GM18907 (cell line): ENCODE measurements at regions not wholly inside any gene's neighbourhood (a gene's known extent, or its start where the extent isn't known, plus 50 kb on each side); places are given as distances from the start of the nearest gene placed in this dataset.
"Not testable (repeated sequence)": the region's sequence is repeated elsewhere in the genome, so short reads cannot be mapped to it uniquely, and the experiment has no call there.

Experiments used
- ATAC-seq: cut with Tn5 transposase; IDR thresholded peaks from one replicate; pipeline ENCODE4 v1.9.1; 2021; ENCODE audit warnings: mild to moderate bottlenecking, moderate library complexity; ENCODE audit not compliant: unreplicated experiment

DNA sequence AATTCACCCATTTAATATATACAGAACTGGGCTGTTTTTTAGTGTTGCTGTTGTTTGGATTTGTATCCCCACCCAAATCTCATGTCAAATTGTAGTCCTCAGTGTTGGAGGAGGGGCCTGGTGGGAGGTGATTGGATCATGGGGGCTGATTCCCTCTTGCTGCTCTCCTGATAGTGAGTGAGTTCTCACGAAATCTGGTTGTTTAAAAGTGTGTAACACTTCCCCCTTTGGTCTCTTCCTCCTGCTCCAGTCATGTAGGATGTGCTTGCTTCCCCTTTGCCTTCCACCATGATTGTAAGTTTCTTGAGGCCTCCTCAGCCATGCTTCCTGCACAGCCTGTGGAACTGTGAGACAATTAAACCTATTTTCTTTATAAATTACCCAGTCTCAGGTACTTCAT is 141.6 kb upstream of the AADAT start:
- ATAC-seq = no peak

DNA sequence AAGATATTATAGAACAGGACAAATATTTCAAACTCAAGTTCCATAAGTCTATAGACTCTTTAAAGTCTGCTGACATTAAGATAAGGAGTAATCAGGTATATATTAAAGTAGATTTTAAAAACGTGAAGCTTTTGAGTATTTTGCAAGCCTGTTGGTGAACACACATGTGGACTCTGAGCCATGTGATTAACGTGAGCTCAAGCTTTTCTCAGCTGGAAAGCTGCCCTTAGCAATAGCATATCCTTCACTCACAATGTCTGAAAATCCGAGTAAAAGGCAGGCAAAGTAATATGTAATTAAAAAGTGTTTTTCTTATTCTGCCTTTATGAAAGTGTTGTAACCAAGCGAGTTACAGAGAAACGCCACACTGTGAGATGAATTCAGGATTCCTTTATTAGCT is 140.5 kb upstream of the AADAT start:
- ATAC-seq = no peak

DNA sequence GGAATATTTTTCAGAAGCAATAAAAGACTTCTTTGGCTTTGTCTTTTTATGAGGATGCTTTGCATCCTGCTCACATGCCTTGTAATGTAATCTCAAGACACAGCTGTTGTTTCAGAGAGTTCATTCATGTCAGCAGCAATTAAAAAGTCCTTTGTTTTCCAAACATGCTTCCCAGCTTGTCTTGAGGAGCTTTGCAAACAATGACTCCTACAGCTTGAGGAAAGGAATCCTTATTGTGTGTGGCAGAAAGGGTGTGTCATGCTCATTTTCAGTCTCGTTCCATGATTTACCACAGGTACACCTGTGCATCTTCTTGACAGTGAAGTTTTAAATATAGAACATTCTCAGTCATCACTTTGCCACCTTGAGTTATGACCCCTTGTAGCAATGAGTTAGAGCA is 139.2 kb upstream of the AADAT start:
- ATAC-seq = no peak

DNA sequence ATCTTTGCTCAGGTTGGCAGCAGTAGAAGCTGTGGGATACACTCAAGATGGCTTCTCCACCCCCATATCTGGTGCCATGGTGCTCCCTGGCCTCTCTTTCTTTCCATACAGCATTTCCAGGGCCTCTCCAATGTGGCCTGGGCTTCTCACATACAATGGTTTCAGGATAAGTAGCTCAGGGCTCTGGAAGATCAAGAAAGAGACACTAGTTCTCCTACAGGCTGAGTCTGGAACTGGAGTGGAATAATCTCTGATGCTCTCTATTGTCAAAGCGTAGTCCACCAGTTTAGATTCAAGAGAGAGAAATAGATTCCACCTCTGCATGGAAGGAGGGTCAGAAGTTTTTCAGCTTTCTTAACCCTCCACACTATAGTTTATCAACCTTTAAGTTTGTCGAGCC is 138.2 kb upstream of the AADAT start:
- ATAC-seq = no peak

DNA sequence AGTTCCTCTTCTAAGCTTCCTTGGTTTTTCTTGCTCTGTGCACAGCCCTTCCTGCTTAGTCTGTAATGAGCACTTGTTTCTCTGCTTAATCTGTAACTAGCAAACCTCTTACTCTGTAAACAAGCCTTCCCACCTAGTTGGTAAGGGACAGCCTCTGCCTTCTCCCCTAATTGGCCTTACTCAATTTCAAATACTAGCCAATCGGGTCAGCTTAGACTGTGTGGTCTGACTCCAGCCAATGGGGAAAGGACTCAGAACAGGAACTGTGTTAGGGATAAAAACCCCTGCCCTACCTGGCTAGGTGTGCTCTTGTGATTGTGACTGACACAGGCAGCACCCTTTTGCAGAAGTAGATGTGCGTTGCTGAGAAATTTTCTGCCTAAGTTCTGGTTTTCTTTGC is 136.5 kb upstream of the AADAT start:
- ATAC-seq = no peak

DNA sequence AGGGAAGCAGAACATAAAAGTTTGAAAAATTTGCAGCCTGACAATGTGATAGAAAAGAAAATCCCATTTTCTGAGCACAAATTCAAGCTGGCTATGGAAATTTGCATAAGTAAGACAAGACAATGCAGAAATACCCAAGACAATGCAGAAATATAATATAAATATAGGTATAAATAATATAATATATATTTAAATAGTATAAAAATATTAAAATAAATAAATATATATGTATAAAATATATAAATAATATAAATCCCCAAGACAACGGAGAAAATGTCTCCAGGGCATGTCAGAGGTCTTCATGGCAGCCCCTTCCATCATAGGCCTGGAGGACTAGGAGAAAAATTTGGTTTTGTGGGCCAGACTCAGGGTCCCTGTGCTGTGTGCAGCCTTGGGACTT is 125.0 kb upstream of the AADAT start:
- no peak for ATAC-seq

DNA sequence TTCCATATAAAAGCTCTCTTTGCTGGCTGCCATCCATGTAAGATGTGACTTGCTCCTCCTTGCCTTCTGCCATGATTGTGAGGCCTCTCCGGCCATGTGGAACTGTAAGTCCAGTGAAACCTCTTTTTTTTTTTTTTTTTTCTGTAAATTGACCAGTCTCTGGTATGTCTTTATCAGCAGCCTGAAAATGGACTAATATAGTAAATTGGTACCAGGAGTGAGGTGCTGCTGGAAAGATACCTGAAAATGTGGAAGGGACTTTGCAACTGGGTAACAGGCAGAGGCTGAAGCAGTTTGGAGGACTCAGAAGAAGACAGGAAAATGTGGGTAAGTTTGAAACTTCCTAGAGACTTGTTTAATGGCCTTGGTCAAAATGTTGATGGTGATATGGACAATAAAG is 124.3 kb upstream of the AADAT start:
- ATAC-seq = no peak

DNA sequence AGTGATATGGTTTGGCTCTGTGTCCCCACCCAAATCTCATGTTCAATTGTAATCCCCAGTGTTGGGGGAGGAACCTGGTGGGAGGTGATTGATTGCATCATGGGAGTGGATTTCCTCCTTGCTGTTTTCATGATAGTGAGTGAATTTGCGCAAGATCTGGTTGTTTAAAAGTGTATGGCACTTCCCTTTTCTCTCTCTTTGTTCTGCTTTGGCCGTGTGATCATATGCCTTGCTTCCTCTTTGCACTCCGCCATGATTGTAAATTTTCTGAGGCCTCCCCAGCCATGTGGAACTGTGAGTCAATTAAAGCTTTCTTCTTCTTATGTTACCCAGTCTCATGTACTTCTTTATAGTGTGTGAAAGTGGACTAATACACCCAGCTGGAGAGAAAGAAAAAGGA is 113.0 kb upstream of the AADAT start:
- no peak for ATAC-seq

DNA sequence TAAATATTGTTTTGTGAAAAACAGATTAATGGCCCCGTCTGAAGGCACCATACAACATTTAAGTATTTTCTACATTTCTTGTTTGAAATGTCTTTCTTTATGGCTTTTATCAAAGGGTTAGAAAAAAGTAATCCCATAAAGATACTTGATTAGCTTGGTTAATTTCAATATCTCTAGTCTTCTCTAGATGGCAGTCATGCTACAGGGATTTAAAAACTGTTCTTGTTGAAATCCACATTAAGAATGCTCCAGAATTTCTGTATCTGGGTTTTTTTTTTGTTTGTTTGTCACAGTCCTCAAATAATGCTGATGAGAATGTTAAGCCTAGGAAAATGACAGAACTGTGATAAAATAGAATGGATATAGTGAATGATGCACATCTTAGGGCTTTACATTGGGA is 109.0 kb upstream of the AADAT start:
- no peak for ATAC-seq

DNA sequence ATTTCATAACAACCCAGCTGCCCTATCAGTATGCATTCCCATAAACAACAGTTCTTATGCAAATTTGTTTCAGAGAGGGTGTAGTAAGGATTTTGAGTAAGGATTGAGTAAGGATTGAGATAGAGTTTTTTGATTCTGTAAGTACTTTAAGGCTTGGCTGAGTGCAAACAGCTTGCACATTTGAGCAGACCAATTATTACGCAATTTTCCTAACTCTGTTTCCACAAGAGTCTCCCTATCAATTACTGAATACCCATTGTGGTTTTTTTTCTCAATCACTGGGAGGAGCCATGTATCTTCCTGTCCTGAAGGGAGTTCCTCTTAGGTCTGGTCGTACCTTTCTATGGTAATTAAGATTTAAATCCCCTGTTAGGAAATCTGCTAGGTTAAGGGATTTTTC is 105.0 kb upstream of the AADAT start:
- ATAC-seq = not testable (repeated sequence)

DNA sequence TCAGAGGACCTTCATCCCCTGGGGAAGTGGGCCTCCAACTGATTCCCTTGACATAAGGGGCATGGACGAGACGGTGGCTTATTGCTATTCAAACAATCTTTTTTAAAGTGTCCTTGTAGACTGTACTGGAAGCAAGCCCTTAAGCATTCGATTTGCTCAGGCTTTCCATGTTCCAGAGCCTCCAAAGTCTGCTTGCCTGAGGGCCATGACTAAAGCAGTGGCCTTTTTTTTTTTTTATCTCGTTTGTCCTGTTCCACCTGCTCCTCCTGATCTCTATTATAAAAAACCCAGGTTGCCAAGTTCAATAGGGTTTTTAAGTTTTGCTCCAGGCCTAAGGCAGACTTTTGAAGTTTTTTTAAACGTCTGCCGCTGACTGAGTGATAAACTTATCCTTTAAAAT is 103.7 kb upstream of the AADAT start:
- no peak for ATAC-seq

DNA sequence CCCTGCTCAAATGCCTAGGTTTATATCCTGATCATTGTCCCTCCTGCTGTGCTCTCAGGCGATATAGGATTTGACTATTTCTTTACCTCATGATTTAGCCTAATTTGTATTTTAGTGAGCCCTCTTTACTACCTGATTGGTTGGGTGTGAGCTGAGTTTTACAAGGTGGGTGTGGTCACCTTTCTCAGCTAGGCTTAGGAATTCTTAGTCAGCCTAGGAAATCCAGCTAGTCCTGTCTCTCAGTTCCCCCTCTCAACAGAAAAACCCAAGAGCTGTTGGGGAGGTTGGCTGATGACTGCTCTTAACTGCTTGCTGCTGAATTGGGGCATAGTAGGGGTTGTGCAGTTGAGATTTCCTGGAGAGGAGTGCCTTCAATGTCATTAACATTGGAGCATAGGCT is 100.5 kb upstream of the AADAT start:
- ATAC-seq = no peak

DNA sequence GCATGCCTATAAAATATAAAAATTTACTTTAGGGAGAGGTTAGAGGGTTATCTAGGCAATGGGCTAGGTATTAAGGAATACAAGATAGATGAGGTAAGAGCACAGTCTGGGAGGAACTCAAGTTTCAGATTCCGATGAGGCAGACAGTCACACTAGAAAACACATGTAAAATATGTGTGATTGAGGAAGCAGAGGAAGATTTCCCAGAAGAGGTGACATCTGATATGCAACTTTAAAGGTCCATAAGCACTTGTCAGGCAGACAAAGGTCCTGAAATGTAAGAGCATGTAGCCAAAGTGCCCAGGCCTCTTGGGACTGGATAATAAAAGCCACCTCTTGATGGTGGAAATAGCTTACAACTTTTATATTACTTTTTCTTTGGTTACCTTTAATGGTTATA is 81.1 kb upstream of the AADAT start:
- ATAC-seq = no peak

DNA sequence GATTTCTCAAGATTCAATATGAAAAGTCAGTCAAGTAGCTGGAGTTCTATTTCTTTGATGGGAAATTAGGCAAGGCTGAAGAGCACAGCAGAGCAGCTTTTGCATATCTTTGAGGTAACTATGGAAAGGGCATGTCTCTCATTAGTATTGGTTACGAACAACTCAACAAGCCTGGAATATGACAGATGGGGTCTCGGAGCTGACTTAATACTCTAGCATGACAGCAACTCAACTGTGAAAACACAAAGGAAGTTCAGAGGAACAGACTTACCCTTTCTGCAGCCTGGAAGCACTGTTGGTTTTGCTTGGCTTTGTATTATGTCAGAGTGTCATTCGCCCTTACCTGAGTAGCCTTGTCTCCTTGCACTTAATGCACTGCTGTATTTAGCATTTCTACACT is 79.9 kb upstream of the AADAT start:
- ATAC-seq = no peak

DNA sequence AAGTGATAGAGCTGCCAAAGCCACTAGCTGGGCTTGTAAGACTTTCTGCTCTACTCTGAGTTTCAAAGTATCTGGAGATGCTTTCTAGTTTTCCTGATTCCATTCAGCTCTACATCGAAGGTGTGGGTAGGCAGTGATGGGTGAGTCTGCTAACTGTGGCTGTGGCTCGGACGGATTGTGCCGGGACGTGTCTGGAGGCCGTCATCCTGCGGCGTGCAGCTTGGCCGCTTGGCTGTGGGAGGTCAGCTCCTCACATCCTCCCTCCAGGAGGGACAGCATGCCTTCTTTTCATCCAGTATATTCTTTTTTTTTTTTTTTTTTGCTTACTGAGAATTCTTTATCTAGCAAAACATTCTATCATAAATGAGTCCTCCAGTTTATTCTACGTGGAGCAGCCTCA is 77.9 kb upstream of the AADAT start:
- ATAC-seq = no peak

DNA sequence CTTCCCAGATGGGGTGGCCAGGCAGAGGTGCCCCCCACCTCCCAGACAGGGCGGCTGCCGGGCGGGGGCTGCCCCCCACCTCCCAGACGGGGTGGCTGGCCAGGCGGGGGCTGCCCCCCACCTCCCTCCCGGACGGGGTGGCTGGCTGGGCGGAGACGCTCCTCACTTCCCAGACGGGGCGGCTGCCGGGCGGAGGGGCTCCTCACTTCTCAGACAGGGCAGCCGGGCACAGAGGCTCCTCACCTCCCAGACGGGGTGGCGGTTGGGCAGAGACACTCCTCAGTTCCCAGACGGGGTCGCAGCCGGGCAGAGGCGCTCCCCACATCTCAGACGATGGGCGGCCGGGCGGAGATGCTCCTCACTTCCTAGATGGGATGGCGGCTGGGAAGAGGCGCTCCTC is 76.4 kb upstream of the AADAT start:
- ATAC-seq = not testable (repeated sequence)

DNA sequence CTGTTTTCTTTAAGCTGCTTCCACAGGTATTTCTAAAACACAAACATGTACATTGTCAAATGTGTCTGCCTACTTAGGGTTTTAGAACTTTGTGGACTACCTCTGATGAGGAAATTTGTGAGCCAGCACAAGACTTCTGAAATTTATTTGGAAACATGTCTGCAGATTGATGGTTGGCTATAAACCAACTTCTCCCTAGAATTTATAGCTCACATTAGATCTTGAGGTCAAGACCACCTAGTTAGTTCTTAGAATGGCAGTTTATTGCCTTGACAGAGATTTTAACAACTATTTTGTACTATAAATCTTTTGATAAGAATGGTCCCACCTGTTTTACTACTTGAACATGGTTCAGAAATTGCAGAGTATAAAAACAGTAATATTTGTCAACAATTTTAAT is 72.7 kb upstream of the AADAT start:
- no peak for ATAC-seq

DNA sequence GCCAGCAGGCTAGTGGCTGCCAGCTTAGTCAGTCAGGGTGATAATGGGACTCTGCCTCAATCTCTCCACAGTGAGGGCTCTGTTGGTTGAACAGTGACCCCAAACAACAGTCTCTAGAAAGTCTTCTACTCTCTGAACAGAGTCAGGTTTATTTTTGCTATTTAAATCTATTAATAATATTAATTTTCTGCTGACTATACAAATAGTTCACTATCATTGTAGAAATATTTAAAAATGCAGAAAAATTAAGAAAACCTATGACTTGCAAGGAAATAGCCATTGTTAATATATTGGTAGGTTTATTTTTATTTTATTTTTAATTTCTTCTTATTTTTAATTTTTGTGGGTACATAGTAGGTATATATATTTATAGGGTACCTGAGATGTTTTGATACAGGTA is 67.9 kb upstream of the AADAT start:
- no peak for ATAC-seq

DNA sequence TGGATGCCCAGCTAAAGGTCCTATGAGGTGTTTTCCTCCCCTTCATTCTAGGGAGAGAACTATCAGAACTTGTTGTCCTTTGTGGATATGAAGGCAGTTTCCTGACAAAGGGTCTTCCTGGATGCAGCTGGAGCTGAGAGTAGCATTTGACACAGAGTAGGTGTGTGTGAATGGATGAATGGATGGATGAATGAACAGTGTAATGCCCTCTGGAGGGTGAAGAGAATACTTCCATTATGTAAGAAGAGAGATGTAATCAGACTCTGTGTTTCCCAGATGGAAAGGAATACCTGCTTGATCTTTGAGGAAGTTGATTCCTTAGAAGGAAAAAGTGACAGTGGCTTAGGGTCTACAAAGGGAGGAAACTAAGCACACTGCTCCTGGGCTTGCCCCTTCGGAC is 55.4 kb upstream of the AADAT start:
- no peak for ATAC-seq

DNA sequence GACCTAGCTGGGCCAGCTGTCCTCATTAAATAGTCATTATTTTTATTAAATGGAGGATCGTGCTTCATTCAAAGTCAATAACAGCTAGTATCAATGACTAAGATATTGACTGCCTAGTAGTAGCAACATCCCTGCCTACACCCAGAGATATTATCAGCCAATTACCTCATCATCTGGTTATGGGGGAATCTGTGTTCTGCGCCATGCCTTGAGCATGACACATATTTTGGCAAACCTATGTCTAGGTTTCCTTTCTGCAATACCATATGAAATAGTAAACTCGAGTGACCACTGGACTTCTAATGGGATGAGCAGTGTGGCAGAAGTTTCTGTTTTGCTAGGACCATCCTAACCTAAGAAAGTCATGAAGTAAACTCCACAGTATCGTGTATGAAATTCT is 50.0 kb upstream of the AADAT start:
- no peak for ATAC-seq
